SK-N-SH (cell line): ENCODE measurements at regions not wholly inside any gene's neighbourhood (a gene's known extent, or its start where the extent isn't known, plus 50 kb on each side); places are given as distances from the start of the nearest gene placed in this dataset.

ENCODE experiments used
- CTCF ChIA-PET: fragments of 300-600, 350-600 bp; formaldehyde crosslinking; extraction: SDS; loops from one replicate; lab custom pipeline; 2021; lab: Yijun Ruan, JAX
- POLR2A ChIA-PET: fragments of 350-600 bp; sonication (Branson Sonifier 250); formaldehyde crosslinking; extraction: SDS; loops from one replicate; lab custom pipeline; 2020; ENCODE audit warnings: antibody characterized with exemption, inconsistent platforms; lab: Yijun Ruan, JAX
- DNase-seq: peaks from one replicate; pipeline ENCODE4 v3.0.0; 2012
- H2AFZ ChIP-seq: fragments of 200-600 bp; sonication (generic); 2 replicates; pipeline ENCODE4 v1.8.1; 2016; ENCODE audit warnings: antibody characterized with exemption, mild to moderate bottlenecking, low read depth
- H3F3A ChIP-seq: fragments of 200-600 bp; sonication (generic); replicated peaks from 2 replicates; pipeline ENCODE3; 2016; ENCODE audit warnings: antibody characterized with exemption, mild to moderate bottlenecking; ENCODE audit not compliant: insufficient read depth
- H3K27ac ChIP-seq, 2 experiments: fragments of 200-500 bp in 1 of 2; fragments of 200-600 bp in 1 of 2; sonication (Bioruptor generic) in 1 of 2; sonication (generic), shearing (Covaris generic) in 1 of 2; 2 replicates each; pipeline versions ENCODE4 v1.5.1 to v1.6.1; 2014 to 2016; ENCODE audit warnings: low read depth in 2 of 2, inconsistent platforms in 1 of 2, low read length in 1 of 2, mild to moderate bottlenecking in 1 of 2, mixed read lengths in 1 of 2
- H3K27me3 ChIP-seq: fragments of 200-600 bp; sonication (generic), shearing (Covaris generic); 2 replicates; pipeline ENCODE4 v1.6.1; 2016; ENCODE audit warnings: mixed run types; ENCODE audit not compliant: insufficient read depth
- H3K36me3 ChIP-seq, 2 experiments: fragments of 200-500 bp in 1 of 2; fragments of 200-600 bp in 1 of 2; sonication (Bioruptor generic) in 1 of 2; sonication (generic) in 1 of 2; replicated peaks in 1 of 2; 2 replicates each; pipeline versions ENCODE3 to v1.5.1; 2014 to 2016; ENCODE audit warnings: low read length in 1 of 2, mild to moderate bottlenecking in 1 of 2; ENCODE audit not compliant: insufficient read depth in 2 of 2, control insufficient read depth in 1 of 2
- H3K4me1 ChIP-seq, 2 experiments: fragments of 200-500 bp in 1 of 2; fragments of 200-600 bp in 1 of 2; sonication (Bioruptor generic) in 1 of 2; sonication (generic), shearing (Covaris generic) in 1 of 2; 2 replicates each; pipeline versions ENCODE4 v1.5.1 to v1.6.1; 2014 to 2016; ENCODE audit warnings: low read depth in 1 of 2, low read length in 1 of 2, mixed run types in 1 of 2; ENCODE audit not compliant: insufficient read depth in 2 of 2, control insufficient read depth in 1 of 2
- H3K4me2 ChIP-seq: fragments of 200-600 bp; sonication (generic), shearing (Covaris generic); 2 replicates; pipeline ENCODE4 v1.6.1; 2017; ENCODE audit warnings: mixed run types
- H3K4me3 ChIP-seq, 2 experiments: fragments of 200-500 bp in 1 of 2; fragments of 200-600 bp in 1 of 2; sonication (Bioruptor generic) in 1 of 2; sonication (generic), shearing (Covaris generic) in 1 of 2; 2 replicates each; pipeline versions ENCODE4 v1.5.1 to v1.8.1; 2014 to 2016; ENCODE audit warnings: low read depth in 2 of 2, inconsistent platforms in 1 of 2, low read length in 1 of 2, mild to moderate bottlenecking in 1 of 2, mixed read lengths in 1 of 2, moderate library complexity in 1 of 2
- H3K79me2 ChIP-seq: fragments of 200-600 bp; sonication (generic); 2 replicates; pipeline ENCODE4 v1.8.1; 2017; ENCODE audit warnings: mild to moderate bottlenecking; ENCODE audit not compliant: insufficient read depth
- H3K9ac ChIP-seq: fragments of 200-600 bp; sonication (generic); 2 replicates; pipeline ENCODE4 v1.6.1; 2017; ENCODE audit warnings: mixed run types
- H3K9me2 ChIP-seq: fragments of 200-600 bp; sonication (generic); 2 replicates; pipeline ENCODE4 v1.6.1; 2017; ENCODE audit warnings: mixed run types
- H3K9me3 ChIP-seq: fragments of 200-600 bp; sonication (generic); 2 replicates; pipeline ENCODE4 v1.6.1; 2017; ENCODE audit warnings: mixed run types, mild to moderate bottlenecking, moderate library complexity
- H4K20me1 ChIP-seq: fragments of 200-600 bp; sonication (generic); 2 replicates; pipeline ENCODE4 v1.6.1; 2017; ENCODE audit warnings: mild to moderate bottlenecking, mixed run types; ENCODE audit not compliant: insufficient read depth
- CHD2 ChIP-seq: fragments of 150-350 bp; IDR thresholded peaks from 2 replicates; pipeline ENCODE4 v1.6.1; 2018; ENCODE audit warnings: low read length; ENCODE audit not compliant: partially characterized antibody
- EP300 ChIP-seq, 2 experiments: IDR thresholded peaks; 2 replicates each; pipeline versions ENCODE4 v1.4.0 to v1.6.1; 2012; ENCODE audit warnings: borderline replicate concordance in 1 of 2, low read depth in 1 of 2, low read length in 1 of 2
- FOSL2 ChIP-seq: IDR thresholded peaks from 2 replicates; pipeline ENCODE4 v1.4.0; 2012; ENCODE audit warnings: low read depth, mild to moderate bottlenecking, moderate library complexity, borderline replicate concordance
- FOXJ3 ChIP-seq: sonication (generic); formaldehyde crosslinking; IDR thresholded peaks from 2 replicates; pipeline ENCODE4 v1.5.1; 2020; ENCODE audit warnings: mild to moderate bottlenecking, missing genetic modification reagents
- FOXM1 ChIP-seq: IDR thresholded peaks from 2 replicates; pipeline ENCODE4 v1.4.0; 2012; ENCODE audit warnings: low read depth, mild to moderate bottlenecking
- MEF2A ChIP-seq: IDR thresholded peaks from 2 replicates; pipeline ENCODE4 v1.4.0; 2012; ENCODE audit warnings: low read depth, borderline replicate concordance
- MXI1 ChIP-seq: IDR thresholded peaks from 2 replicates; pipeline ENCODE4 v1.6.1; 2012; ENCODE audit warnings: mild to moderate bottlenecking, low read depth, low read length, improper control_type of control experiment
- NRF1 ChIP-seq: IDR thresholded peaks from 2 replicates; pipeline ENCODE4 v1.6.1; 2012; ENCODE audit warnings: low read depth, mild to moderate bottlenecking, low read length
- POLR2AphosphoS5 ChIP-seq: IDR thresholded peaks from 2 replicates; pipeline ENCODE4 v1.6.1; 2012; ENCODE audit warnings: low read depth, low read length
- RAD21 ChIP-seq: IDR thresholded peaks from 2 replicates; pipeline ENCODE4 v1.6.1; 2012; ENCODE audit warnings: mild to moderate bottlenecking, low read length
- RFX5 ChIP-seq: IDR thresholded peaks from 2 replicates; pipeline ENCODE4 v1.6.1; 2012; ENCODE audit warnings: mild to moderate bottlenecking, improper control_type of control experiment, low read length
- TCF12 ChIP-seq: IDR thresholded peaks from 2 replicates; pipeline ENCODE4 v1.4.0; 2012
- USF2 ChIP-seq: fragments of 150-350 bp; IDR thresholded peaks from 2 replicates; pipeline ENCODE4 v1.6.1; 2017; ENCODE audit warnings: antibody characterized with exemption, low read length, low read depth, borderline replicate concordance
- YY1 ChIP-seq: IDR thresholded peaks from 2 replicates; pipeline ENCODE4 v1.4.0; 2012; ENCODE audit warnings: low read depth, mild to moderate bottlenecking
- ZBTB33 ChIP-seq: IDR thresholded peaks from 2 replicates; pipeline ENCODE4 v1.4.0; 2012; ENCODE audit warnings: low read depth, borderline replicate concordance
- WGBS: methylation state at CpG from one replicate; pipeline ENCODE4 v1.1.6; 2017; ENCODE audit warnings: low lambda C conversion rate; 5-methylcytosine and 5-hydroxymethylcytosine counted together
- TF ChIP-seq, protein P1 (sequence below): IDR thresholded peaks from 2 replicates; pipeline ENCODE4 v1.6.1; 2012; ENCODE audit warnings: mild to moderate bottlenecking, low read depth, low read length, moderate library complexity
- TF ChIP-seq, protein P2 (sequence below): fragments of 150-350 bp; IDR thresholded peaks from 2 replicates; pipeline ENCODE4 v1.6.1; 2016; ENCODE audit warnings: mild to moderate bottlenecking, low read depth, low read length

DNA sequence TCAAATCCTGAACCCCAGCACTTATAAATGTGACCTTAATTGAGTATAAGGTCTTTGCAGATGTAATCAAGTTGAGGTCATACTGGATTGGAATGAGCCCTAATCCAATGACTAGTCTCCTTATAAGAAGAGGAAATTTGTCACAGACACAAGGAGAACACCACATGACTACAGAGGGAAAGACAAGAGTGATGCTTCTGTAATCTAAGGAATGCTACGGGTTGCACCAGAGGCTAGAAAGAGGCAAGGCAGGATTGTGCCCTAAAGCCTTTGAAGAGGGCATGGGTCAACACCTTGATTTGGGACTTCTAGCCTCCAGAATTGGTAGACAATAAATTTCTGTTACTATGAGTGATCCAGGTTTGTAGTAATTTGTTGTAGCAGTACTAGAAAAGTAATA lies 135.0 kb downstream of the FOXG1 start (continued):
- TF ChIP-seq, protein P1, sequence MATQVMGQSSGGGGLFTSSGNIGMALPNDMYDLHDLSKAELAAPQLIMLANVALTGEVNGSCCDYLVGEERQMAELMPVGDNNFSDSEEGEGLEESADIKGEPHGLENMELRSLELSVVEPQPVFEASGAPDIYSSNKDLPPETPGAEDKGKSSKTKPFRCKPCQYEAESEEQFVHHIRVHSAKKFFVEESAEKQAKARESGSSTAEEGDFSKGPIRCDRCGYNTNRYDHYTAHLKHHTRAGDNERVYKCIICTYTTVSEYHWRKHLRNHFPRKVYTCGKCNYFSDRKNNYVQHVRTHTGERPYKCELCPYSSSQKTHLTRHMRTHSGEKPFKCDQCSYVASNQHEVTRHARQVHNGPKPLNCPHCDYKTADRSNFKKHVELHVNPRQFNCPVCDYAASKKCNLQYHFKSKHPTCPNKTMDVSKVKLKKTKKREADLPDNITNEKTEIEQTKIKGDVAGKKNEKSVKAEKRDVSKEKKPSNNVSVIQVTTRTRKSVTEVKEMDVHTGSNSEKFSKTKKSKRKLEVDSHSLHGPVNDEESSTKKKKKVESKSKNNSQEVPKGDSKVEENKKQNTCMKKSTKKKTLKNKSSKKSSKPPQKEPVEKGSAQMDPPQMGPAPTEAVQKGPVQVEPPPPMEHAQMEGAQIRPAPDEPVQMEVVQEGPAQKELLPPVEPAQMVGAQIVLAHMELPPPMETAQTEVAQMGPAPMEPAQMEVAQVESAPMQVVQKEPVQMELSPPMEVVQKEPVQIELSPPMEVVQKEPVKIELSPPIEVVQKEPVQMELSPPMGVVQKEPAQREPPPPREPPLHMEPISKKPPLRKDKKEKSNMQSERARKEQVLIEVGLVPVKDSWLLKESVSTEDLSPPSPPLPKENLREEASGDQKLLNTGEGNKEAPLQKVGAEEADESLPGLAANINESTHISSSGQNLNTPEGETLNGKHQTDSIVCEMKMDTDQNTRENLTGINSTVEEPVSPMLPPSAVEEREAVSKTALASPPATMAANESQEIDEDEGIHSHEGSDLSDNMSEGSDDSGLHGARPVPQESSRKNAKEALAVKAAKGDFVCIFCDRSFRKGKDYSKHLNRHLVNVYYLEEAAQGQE: no peak
- TF ChIP-seq ZBTB33 (no peak), RAD21 (no peak), USF2 (no peak), FOXM1 (no peak), FOXJ3 (no peak)

DNA sequence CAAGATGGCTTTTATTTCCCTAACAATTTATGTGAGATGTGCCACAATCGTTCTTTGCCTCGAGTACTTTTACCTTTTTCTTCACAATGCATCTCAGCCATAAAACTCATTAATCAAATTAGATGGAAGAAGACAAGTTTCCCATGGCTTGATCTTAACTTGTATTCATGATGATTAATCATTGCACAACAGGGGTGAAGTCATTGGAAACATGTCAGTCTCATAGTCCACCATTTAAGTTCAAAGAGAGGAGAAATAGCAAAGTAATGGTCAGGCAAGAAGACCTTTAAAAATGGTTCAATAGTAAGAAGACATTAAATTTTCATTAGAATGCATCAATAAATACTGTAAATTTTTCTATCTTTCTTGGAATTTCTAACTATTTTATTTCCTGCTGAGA lies 136.3 kb downstream of the FOXG1 start:
- no peak overlapping the region for H2AFZ ChIP-seq
- WGBS: 1% methylated on average over 2 of the region's 2 CpGs
- TF ChIP-seq CHD2: no peak
- no peak for TF ChIP-seq FOXM1
- TF ChIP-seq FOSL2: no peak
- TF ChIP-seq FOXJ3: no peak
- TF ChIP-seq MXI1: no peak
- TF ChIP-seq USF2: no peak
- no peak for TF ChIP-seq YY1
- no peak for TF ChIP-seq MEF2A
- TF ChIP-seq EP300 (IDR thresholded peaks at IDR 0.05; ENCODE audit: borderline replicate concordance in 1 of 2, low read depth in 1 of 2, low read length in 1 of 2): no peak
- TF ChIP-seq POLR2AphosphoS5: no peak
- no peak for TF ChIP-seq RFX5
- TF ChIP-seq TCF12: no peak
- no peak for TF ChIP-seq NRF1
- TF ChIP-seq, protein P2, sequence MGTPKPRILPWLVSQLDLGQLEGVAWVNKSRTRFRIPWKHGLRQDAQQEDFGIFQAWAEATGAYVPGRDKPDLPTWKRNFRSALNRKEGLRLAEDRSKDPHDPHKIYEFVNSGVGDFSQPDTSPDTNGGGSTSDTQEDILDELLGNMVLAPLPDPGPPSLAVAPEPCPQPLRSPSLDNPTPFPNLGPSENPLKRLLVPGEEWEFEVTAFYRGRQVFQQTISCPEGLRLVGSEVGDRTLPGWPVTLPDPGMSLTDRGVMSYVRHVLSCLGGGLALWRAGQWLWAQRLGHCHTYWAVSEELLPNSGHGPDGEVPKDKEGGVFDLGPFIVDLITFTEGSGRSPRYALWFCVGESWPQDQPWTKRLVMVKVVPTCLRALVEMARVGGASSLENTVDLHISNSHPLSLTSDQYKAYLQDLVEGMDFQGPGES: no peak
- H3K4me1 ChIP-seq: no peaks in the 10 kb centered on the region
- H3F3A ChIP-seq: no peaks in the 10 kb centered on the region
- H3K9me2 ChIP-seq: no peaks in the 10 kb centered on the region
- H3K27ac ChIP-seq: no peak overlapping the region
- H3K9ac ChIP-seq: no peak overlapping the region
- no peaks in the 10 kb centered on the region for H3K79me2 ChIP-seq
- no peaks in the 10 kb centered on the region for H3K27me3 ChIP-seq
- H3K9me3 ChIP-seq: no peaks in the 10 kb centered on the region
- H4K20me1 ChIP-seq: no peaks in the 10 kb centered on the region
- no peak overlapping the region for H3K4me2 ChIP-seq
- POLR2A ChIA-PET: no interaction called here
- H3K4me3 ChIP-seq: no peak overlapping the region
- DNase-seq: no peak
- CTCF ChIA-PET: no interaction called here
- H3K36me3 ChIP-seq: no peaks in the 10 kb centered on the region
